GM12872 (cell line): ENCODE measurements at regions not wholly inside any gene's neighbourhood (a gene's known extent, or its start where the extent isn't known, plus 50 kb on each side); places are given as distances from the start of the nearest gene placed in this dataset.

Source experiments
- CTCF ChIP-seq: IDR thresholded peaks from 3 replicates; pipeline ENCODE4 v1.5.1; 2011; ENCODE audit warnings: low read depth, mild to moderate bottlenecking, low read length, moderate library complexity; ENCODE audit not compliant: insufficient read depth

GRCh38 chr7:130966246-130967009 lies 232.4 kb upstream of the KLF14 start:
- no peak for TF ChIP-seq CTCF

GRCh38 chr7:130970196-130970595 lies 236.2 kb upstream of the KLF14 start:
- TF ChIP-seq CTCF: no peak

GRCh38 chr7:130970696-130971095 lies 236.7 kb upstream of the KLF14 start:
- no peak for TF ChIP-seq CTCF

GRCh38 chr7:130971297-130971696 lies 237.3 kb upstream of the KLF14 start:
- no peak for TF ChIP-seq CTCF

GRCh38 chr7:130972201-130972600 lies 238.2 kb upstream of the KLF14 start:
- no peak for TF ChIP-seq CTCF

- TF ChIP-seq CTCF: no peak
These were observed 239.6 kb upstream of the KLF14 start for GRCh38 chr7:130973637-130974036.

- TF ChIP-seq CTCF: no peak
These were observed 240.2 kb upstream of the KLF14 start for GRCh38 chr7:130974169-130974568.
